ENCODE measurements at regions not wholly inside any gene's neighbourhood (a gene's known extent, or its start where the extent isn't known, plus 50 kb on each side); places are given as distances from the start of the nearest gene placed in this dataset.
A peak's percentile ranks its signal among the peaks of the same experiment; 100 is the strongest.
"Not testable (repeated sequence)": the region's sequence is repeated elsewhere in the genome, so short reads cannot be mapped to it uniquely, and the experiment has no call there.

DNA sequence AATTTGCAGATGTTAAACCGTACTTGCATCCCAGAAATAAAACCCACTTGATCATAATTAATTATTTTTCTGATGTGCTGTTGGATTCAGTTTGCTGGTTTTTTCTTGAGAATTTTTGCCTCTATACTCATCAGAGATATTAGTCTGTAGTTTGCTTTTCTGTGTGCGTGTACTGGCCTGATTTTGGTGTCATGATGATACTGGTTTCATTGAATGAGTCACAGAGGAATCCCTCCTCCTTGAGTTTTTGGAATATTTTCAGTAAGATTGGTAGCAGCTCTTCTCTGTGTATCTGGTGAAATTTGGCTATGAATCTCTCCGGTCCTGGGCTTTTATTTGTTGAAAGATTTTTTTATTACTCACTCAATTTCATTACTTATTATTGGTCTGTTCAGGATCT lies 100.4 kb upstream of the PMCH start:
- DNase-seq (ENCODE audit: low read depth) = peak; percentile 55

GRCh38 chr12:102297412-102297811 lies 99.8 kb upstream of the PMCH start:
- DNase-seq (ENCODE audit: low read depth) = no peak

- DNase-seq (ENCODE audit: low read depth) = no peak
These were observed 96.9 kb upstream of the PMCH start for GRCh38 chr12:102294568-102294967.

GRCh38 chr12:102291498-102292440 lies 94.1 kb upstream of the PMCH start:
- DNase-seq (ENCODE audit: low read depth) = not testable (repeated sequence)

DNA sequence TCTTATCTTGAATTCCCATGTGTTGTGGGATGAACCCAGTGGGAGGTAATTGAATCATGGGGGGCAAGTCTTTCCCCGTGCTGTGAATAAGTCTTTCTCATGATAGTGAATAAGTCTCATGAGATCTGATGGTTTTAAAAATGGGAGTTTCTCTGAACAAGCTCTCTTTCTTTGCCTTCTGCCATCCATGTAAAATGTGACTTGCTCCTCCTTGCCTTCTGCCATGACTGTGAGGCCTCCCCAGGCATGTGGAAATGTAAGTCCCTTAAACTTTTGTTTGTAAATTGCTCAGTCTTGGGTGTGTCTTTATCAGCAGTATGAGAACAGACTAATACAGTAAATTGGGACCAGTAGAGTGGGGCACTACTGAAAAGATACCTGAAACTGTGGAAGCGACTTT lies 92.1 kb upstream of the PMCH start:
- not testable (repeated sequence) for DNase-seq (ENCODE audit: low read depth)

DNA sequence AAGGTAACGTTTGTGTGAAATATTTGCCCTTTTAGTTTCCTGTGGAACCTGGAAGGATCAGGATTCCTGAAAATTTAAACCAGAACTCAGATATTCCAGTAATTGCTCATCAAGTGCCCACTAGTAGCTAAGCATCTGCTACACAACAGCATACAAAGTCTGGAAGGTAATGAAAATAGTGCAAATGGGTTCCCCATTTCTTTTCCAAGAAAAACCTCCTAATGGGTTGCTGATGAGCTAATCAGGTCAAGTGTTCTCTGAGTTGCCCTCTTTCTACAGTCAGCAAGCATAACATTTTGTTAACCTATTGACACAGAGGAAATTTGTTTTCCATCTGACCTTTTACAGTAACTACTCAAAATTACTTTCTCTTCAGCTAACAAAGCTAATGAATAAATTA lies 83.6 kb upstream of the PMCH start:
- no peak for DNase-seq (ENCODE audit: low read depth)

DNA sequence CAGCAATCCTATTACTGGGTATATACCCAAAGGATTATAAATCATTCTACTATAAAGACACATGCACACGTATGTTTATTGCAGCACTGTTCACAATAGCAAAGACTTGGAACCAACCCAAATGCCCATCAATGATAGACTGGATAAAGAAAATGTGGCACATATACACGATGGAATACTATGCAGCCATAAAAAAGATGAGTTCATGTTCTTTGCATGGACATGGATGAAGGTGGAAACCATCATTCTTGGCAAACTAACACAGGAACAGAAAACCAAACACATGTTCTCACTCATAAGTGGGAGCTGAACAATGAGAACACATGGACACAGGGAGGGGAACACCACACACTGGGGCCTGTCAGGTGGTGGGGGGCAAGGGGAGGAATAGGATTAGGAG lies 58.1 kb upstream of the PMCH start:
- not testable (repeated sequence) for DNase-seq (ENCODE audit: low read depth)

DNA sequence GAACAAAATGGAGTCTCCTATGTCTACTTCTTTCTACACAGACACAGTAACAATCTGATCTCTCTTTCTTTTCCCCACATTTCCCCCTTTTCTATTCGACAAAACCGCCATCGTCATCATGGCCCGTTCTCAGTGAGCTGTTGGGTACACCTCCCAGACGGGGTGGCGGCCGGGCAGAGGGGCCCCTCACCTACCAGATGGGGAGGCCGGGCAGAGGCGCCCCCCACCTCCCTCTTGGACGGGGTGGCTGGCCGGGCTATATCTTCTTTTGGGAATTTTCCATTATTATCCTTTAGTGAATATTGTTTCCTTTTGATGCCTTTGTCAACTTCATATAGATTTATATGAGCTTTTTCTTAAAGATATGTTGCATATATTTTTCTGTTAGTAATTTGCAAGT lies 53.4 kb upstream of the PMCH start:
- not testable (repeated sequence) for DNase-seq (ENCODE audit: low read depth)

DNA sequence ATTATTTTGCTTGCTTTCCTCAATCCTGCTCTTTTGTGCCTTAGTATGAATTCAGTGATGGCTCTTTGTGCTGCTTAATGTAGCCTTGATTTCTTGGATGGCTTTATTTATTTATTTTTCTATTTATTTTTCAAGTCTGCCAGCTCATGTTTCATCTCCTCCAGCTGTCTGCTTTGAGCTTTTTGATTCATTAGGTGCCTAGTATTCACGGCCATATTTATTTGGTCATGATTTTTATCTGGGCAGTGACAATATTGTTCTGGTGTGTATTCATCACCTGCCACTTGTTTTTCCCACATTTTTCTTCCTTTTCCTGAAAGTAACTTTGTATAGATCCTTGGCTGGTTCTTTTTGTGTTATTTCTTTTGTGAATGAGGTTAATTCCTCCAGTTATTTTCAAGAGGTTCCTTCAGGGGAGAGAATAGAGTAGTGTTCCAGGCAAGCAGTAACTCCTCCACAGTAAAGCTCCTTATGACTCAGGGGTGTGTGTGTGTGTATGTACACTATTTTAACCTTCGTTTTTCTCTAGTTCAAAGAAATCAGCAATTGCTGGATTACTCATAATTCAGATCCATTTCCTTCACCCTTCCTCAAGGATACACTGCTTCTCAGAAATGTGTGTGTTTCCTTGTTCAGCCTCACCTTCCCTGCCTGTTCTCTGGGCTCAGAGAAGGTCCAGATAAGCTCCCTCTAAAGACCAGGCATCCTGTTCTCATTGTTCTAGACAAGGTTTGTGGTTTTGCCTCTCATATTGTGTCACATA lies 51.6 kb upstream of the PMCH start:
- no peak for DNase-seq (ENCODE audit: low read depth)

All from fibroblast of gingiva (primary cell).